Activated effector memory CD4-positive, alpha-beta T cell treated with anti-CD3 and anti-CD28 coated beads, Interleukin-2, amount 50 U/mL, for 16 hours (primary cell): ENCODE measurements at regions not wholly inside any gene's neighbourhood (a gene's known extent, or its start where the extent isn't known, plus 50 kb on each side); places are given as distances from the start of the nearest gene placed in this dataset.

Experiments used
- DNase-seq: peaks from one replicate; pipeline ENCODE4 v3.0.0-alpha.2; 2020

DNA sequence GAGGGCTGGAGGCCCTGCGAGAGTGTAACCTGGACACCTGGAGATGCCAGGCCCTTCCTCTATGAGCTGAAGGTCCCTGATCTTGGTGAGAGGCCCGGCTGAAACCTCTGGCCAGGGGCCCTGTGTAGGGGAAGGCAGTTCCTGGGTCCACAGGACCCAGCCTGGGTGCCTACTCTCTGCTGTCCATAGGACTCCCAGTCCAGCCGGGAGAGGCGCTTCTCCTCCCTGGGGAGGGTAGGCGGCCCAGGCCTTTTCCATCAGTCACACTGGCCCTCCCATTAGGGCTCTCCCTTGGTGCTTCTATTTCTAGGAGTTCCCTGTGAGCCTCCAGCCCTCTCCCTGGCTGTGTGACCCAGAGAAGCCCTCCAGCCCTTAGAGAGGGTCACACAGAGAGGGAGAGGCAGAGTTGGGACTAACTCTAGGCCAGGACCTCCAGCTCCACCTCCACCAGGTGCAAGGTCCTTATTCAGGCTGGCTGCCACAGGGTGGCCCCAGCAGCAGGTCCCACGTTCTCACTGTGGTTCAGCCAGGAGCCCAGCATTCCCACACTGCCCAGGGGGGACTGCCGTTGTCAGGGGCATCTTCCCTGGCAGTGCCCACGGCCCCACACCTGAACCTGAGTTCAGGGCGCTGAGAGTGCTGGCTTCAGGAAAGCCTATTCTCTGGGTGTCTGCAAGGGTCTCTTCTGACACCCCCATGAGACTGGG, 146.8 kb downstream of the SMAD6 start:
- DNase-seq: peak; percentile 42

DNA sequence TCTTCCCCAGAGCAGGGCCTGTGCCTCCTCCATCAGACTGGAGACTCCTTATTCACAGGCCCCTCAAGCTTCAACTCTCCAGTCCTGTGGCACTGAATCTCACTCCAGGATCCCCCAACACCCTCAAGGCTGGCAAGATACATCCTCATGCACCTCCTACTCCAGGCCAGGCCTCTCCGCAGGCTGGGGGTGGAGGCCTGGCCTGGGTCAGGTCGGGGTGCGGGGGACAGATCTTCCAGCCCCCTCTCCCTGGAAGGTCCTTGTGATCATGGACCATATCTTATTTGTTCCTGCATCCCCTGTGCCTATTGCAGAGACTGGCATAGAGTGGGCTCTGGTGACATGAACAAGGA, 147.3 kb downstream of the SMAD6 start:
- peak; percentile 38 for DNase-seq

DNA sequence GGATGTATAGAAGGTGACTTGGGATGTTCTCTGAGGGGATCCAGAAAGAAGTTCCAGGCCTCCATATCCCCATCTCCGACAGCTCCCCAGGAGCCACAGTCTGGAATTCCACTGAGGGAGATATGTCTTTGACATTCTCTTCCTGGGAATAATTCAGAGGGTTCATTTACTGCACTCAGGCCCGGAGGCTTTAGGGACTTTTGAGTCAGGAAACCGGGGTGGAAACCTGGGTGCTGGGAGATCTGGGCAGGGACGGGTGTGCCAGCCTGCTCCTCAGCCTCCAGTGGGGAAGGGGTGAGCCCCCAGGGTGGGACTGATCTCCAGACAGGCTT, 147.7 kb downstream of the SMAD6 start:
- DNase-seq: no peak

DNA sequence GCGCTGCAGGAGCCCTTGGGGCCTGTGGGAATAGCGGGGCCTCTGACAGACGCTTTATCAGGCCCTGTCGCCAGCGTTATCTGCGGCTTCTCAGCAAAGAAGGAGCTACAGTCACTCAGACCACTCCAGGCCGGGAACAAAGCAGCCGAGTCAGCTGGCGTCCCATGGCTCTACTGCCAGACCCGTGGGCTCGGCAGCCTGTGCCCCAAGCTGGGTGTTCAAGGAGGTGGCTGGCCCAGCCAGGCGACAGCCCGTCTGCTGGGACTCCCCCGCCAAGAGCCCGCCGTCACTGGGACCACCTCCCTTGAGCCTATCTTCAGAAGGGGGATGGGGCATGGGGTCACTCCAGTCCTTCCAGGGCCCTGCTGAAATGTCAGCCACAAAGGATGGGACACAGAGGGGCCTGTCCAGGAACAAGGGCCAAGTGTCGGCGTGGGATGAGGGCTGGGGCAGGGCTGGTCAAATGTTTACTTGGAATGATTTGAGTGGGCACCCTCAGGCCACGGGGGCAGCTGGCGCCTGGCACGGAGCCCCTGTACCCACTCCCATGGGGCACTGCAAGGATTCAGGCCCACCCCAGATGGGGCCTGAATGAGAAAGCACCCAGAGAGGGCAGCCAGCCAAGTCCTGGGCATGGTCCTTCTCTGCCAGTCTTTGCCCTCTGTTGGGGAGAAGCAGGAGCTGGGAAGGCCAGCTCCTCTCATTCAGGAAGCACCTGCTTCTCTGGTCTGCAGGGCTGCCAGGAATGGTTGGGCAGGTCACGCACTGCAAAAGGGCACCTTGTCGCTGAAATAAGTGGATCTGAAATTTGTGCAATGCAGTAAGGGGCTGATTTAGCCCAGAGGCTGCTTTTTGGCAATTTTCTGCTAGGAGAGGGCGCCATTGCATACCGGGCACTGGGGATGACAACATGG, 148.3 kb downstream of the SMAD6 start:
- DNase-seq: peak; percentile 59

DNA sequence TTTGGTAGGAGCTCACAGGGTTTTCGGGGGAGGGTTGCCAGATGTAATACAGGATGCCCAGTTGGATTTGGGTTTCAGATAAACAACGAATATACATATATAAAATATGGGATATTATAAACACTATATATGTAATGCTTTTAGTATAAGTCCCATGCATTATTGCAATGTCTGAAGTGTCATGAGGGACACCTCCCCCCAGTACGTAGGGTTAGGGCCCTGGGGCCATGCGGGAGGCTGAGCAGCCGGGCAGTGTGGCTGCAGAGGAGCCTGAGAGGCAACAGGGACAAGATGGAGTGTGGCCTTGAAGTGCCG, 148.9 kb downstream of the SMAD6 start:
- DNase-seq: no peak

DNA sequence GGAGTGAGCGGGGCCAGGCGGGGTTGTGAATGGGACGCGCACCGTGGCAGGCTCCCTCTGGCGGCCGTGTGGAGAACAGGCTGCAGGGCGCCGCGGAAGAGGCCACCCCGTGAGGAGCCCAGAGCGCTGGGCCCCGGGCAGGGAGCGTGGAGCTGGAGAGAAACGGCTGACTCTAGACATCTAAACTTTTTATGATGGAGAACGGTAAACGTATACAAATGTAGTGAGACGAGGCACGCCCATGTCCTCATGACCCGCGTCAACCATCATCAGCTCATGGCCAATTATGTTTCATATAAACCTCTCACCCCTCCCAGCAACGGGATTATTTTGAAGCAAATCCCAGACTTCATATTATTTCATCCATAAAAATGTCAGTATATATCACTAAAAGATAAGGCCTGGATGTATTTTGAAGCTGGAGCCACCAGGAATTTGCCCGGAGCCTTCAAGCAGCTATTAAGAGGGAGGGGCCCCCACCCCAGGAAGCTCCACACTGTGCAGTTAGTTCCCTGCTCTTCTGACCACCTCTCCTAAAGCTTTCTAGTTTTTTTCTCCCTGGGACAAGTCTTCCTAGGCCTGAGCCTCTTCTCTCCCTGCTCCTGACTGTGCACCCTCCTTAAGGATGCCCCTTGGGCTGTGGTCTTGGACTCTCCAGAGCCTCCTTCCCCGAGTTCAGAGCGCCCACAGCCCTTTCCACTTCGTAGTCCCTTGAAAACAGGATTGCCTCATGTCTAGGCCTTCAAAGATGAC, 149.5 kb downstream of the SMAD6 start:
- DNase-seq: peak; percentile 91

DNA sequence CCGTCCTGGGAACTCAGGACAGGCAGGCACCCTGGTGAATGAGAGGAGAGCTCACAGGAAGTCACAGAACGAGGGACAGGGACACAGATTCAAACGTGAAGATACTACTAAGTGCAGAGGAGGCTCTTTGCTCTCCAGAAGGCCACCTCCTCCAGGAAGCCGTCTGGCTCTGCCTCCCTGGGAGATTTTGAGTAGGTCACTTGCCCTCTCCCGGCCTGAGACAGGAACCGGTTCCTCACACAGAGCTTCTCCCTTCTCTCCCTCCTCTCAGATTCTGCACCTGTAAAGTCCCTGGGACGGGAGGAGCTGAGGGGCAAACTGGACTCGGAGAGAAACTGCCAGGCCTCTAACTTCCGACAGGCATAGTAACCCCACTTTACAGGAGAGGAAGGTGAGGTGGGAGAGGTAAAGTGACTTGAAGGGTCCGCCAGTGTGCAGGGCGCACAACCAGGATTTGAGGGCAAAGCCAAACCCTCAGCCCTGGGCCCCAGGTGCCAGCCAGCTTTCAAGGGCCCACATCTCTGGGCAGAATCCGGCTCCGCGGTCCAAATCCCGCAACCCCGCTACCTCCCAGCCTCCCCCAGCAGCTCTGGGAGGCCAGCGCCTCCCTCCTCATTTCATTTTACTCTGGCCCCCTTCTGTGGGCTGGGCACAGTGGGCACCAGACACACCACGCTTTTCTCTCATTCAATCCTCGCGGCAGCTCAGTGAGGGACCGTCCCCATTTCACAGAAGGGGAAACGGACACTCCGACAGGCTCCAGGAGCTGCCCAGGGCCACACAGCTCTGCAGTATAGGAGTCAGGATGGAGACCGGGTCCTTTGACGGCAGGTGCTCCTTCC, 150.2 kb downstream of the SMAD6 start:
- peak; percentile 56 for DNase-seq

DNA sequence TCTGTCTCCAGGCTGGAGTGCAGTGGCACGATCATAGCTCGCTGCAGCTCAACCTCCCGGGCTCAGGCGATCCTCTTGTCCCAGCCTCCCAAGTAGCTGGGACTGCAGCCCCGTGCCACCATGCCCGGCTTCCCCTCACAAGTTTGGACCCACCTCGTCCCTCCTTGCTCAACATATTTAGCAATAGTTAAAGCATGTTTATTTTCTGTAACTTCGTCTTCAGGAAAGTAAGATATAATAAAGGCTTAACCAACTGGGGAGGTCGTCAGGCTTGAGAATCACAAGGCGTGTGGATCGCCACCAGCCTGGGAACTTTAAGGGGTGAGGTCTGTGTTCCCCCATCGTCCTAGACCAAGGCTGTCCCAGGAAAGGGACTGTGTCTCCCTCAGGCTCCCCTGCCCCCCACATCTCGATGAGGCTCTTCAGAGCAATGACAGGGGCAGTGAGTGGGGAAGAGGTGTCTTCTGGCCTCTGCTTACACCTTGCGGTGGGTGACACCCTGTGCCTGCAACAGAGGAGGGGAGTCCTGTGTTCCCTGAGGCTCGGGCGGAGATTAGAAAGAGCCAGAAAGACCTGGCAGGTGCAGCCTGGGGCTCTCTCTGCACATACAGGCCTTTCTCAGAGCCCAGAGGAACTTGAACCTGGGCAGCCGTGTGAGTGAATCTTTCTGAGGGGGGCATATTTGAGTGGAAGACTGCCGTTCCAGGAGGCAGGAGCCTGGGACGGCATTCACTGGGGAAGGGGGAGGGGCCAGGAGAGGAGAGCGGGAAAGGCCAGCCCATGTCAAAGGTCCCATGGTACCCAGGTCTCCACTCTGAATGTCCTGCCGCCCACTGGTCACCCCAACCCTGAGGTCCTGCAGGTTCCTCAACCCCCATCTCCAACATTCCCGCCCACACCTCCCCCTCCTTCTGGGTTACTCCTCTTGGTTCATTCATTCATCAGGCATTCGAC, 152.3 kb downstream of the SMAD6 start:
- DNase-seq: peak; percentile 43

DNA sequence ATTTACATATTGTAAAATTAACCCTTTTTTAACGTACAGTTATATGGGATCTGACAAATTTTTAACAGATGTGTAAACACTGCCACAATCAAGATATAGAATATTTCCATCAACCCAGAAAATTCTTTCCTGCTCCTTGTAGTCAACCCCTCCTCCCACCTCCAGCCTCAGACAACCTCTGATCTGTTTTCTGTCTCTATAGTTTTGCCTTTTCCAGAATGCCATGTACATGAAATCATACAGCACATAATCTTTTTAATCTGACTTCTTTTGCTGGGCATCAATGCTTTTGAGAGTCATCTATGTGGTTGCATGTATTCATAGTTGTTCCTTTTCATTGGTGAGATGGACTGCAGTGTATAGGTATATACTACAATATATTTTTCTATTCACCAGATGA, 153.0 kb downstream of the SMAD6 start:
- DNase-seq: no peak

DNA sequence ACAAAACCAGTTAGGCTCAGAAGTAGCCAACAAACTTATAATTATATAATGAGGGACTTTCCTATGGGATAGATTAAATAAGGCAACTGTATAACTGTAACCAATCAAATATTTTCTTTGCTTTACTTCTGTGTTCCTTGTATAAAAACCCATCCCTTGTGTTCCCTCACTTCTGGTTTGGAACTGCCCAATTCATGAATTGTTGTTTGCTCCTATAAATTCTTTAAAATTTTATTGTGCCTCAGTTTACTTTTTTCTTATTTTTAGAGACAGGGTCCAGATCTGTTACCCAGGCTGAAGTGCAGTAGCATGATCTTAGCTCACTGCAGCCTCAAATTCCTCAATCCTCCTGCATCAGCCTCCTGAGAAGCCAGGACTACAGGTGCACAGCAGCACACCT, 155.7 kb downstream of the SMAD6 start:
- DNase-seq: no peak

DNA sequence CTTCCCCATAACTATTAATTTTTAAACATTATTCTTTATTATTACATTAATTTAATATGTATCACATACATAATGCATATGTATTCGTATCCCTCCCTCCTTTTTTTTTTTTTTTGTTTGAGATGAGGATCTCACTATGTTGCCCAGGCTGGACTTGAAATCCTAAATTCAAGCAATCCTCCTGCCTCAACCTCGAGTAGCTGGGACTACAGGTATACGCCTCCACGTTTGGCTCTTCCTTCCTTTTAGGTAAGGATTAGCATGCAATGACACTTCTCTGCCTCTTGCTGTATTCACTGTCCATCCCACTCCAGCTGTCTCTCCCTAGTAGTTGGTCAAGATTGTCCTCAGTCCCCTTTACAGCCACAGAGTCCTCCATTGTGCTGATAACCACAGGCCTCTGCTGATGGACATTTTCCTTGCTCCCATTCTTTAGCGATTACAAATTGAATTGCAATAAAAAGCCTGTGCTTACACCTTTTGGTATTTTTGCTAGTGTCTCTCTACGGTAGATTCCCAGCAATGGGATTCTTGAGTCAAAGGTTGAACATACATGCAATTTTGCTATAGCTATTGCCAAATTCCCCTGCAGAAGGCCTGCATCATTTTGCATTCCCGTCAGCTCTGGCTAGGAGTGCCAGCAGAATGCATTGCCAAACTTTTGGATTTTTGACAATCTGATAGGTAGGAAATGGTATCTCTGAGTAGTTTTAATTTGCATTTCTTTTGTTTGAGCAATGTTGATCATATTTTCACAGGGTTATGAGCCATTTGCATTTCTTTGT, 156.6 kb downstream of the SMAD6 start:
- peak; percentile 16 for DNase-seq

DNA sequence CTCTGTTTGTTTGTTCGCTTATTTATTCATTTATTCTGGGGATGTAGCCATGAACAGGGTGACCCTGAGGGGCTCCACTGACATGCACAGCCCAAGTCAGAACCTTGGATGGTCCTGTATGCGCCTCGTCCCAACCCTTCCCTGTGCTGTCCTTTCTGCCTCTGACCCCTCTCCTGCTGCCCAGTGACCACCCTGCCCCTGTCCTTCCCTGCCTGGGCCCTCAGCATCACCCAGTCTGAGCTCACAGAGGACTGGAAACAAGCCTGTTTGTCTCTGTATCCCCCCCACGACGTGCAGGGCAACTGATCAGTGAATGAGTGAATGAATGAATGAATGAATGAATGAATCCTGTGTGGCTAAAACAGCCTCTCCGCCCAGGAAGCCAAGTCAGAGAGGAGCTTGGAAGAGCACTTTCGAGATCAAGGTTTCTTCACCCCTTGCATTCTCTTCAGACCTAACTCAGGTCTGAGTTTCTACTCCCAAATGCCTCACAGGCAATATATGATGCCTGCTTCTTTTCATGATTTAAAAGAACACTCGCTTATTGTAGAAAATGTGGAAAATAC, 157.7 kb downstream of the SMAD6 start:
- peak; percentile 25 for DNase-seq

DNA sequence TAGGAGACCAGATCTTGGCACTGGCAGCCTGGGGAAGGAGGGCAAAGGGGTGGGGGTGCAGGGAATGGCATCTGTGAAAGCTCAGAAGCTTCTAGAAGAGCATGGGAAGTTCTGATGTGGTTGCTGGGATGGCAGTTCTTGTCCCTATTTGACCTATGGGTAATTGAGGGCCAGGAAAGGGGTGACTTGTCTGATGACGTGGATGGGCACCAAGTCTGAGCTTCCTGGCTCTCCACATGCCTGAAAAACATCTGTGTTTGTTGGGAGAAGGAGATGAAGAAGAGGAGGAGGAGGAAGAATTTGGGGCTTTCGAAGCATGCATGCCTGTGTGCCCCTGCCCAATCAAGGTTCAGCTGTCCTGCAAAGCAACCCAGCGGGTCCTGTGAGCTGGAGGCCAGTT, 158.8 kb downstream of the SMAD6 start:
- DNase-seq: peak; percentile 28

DNA sequence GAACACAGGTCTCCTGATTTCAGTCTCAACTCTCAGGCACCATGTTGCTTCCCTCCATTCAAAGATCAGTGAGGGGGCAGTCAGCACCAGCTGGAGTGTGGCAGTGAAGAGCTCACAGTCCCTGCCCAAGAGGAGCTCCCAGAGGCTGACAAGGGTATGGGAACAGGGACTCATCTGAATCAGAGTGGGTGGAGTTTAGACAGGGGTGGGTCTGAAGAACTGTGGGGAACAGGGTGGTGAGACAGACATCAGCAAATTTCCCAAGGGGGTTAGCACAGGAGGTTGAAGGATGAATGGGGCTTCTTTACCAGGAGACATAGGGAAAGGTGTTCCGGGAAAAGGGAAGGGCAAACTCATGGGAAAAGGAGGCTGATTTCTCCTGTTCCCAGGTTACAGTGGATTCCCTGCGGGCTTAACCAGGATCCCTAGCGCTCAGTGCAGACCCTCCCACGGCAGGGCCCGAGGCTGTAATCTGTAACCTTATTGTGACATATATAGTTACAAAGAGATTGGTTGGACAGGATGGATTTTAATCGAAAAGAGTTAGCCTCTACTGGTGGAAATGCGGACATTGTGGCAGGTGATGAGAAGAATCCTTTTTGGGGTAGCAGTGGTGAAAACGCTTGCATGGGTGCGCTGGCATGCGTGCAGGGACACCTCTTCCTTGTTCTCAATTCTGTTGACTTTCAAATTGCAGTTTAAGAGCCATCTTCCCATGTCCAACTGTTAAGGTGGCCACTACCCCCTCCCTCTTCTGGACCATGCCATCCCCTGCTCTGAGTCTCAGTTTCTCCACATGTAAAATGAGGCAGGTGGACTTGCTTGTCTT, 160.3 kb downstream of the SMAD6 start:
- peak; percentile 55 for DNase-seq

DNA sequence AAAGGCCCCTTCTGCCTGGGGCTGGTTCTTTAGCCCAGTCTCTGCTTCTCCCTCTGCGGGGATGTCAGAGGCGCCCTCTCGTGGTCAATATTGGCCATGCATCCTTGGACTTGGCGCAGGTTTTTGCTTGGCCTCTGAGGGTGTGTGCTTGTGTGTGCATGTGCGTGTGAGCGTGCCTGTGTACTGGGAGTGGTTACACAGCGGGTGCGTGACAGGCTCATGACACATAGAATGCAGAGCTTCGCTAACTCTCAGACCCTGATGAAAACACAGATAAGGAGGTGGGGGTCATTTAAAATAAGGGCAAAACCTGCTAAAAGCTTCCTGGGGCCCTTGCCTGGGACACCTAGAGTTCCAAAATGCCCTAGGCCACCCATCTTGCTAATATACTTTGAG, 160.9 kb downstream of the SMAD6 start:
- peak; percentile 90 for DNase-seq

DNA sequence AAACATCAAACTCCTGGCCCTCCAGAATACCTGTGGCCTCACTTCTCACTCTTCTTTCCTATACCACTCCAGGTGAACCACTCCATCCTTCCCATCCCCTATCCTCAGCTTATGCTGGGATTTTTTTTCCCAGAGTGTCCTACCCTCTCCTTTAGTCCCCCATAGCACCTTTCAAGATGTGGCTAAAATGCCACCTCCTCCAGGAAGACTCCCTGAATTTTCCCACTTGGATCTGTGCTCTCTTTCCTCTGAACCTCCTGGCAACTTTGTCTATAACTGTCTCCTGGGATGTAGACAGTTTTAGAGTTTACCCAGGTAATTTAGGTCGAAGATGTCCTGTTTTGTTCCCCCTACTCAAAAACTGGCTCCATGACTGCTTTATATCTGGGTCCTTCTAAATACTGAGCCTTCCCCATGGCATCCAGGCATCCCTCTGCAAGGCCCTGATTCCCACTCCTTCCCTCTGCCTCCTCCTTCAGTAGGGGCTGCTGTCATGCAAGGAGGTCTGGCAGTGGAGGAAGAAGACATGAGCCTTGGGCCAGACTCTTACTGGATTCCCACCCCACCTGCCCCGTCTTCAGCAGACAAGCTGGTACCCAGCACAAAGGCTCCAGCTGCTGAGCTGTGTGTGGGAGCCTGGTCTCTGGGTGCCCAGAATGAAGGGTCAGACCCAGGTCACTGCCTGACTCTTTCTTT, 161.5 kb downstream of the SMAD6 start:
- DNase-seq: peak; percentile 52

DNA sequence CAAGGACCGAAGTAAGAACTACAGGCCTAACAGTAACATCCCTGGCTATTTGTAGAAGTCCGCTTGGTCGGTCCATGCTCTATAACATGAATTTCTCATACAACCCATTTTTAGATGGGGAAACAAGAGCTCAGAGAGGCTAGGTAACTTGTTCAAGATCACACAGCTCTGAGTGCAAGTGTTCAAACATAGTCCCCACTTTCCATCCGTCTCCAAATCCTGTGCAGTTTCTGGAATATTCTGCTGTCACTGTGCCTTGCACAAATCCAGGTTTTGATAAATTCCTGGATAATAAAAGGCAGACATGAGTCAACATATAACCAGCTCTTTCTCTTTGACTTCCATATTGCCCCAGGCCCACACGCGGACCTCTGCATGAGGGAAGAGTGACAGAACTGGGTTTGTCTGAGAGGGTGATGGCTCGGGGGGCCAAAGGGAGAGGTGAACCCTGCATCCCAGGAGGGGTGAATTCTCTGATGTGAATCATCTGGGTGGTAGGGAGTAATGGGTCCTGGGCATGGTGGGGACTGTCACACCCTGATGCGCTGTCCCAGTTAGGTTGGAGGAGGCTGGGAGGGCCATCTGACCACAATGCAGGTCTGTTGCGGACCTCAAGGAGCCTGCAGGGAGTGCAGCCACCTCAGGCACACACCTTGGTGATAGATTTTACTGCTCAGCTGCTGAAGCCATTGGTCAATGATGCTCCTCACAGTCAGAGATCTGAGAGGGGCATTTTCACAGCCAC, 162.2 kb downstream of the SMAD6 start:
- DNase-seq: peak; percentile 21

DNA sequence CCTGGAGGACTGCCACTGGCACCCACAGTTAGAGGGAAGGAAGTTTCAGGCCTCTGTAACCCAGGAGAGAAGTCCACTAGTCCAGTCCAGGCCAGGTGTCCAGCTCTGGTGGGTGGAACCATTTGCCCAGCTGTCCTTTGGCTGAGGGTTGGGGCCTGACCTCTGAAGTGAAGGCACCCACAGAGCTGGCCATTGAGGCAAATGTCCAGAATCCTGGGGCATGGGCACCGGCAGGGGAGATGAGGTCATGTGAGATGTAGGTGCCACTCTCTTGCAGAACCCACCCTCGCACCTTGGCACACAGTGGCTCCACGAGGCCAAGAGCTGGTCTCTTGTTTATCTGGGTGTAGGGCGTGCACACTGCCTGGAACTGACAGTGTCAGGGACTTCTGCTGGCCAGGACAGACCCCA, 162.8 kb downstream of the SMAD6 start:
- peak; percentile 57 for DNase-seq
